ENCODE measurements at regions not wholly inside any gene's neighbourhood (a gene's known extent, or its start where the extent isn't known, plus 50 kb on each side); places are given as distances from the start of the nearest gene placed in this dataset.
"Not testable (repeated sequence)": the region's sequence is repeated elsewhere in the genome, so short reads cannot be mapped to it uniquely, and the experiment has no call there.

GRCh38 chr2:186922316-186922715 lies 73.3 kb upstream of the ZSWIM2 start:
- H3K27me3 ChIP-seq (ENCODE audit: control insufficient read depth, insufficient read depth, low read length); H4K20me1 ChIP-seq (ENCODE audit: insufficient read depth, low read length); ATAC-seq (ENCODE audit: low read depth); dilution Hi-C loops (cut with HindIII; ENCODE audit: low sequenced_read_pairs, unreplicated experiment); H3K4me3 ChIP-seq (ENCODE audit: insufficient read depth, low read depth, low read length); H3K56ac ChIP-seq (ENCODE audit: extremely low read depth, insufficient read depth, low read length); H3K27ac ChIP-seq (ENCODE audit: insufficient read depth, low read length); H2BK120ac ChIP-seq (ENCODE audit: low read depth, low read length); H4K5ac ChIP-seq (ENCODE audit: low read depth, low read length); H2AK5ac ChIP-seq (ENCODE audit: low read depth, low read length); H2BK20ac ChIP-seq (ENCODE audit: low read depth, low read length); in situ Hi-C loops (cut with MboI; ENCODE audit: low sequenced_read_pairs); H3K14ac ChIP-seq (replicated peaks; ENCODE audit: low read depth, low read length); H2AK9ac ChIP-seq (replicated peaks; ENCODE audit: low read depth, low read length, poor library complexity); BruUV-seq (replicated peaks); H3K9ac ChIP-seq (ENCODE audit: low read depth, low read length); H3K9me1 ChIP-seq (ENCODE audit: insufficient read depth, low read length); H3K18ac ChIP-seq (ENCODE audit: low read depth, low read length); H2AFZ ChIP-seq (replicated peaks; ENCODE audit: low read length, poor library complexity); H3K4ac ChIP-seq (ENCODE audit: low read depth, low read length); H4K8ac ChIP-seq (ENCODE audit: low read depth in 2 of 2, low read length in 2 of 2); H3K9me3 ChIP-seq (ENCODE audit: control insufficient read depth, insufficient read depth, low read length); H3K4me1 ChIP-seq (ENCODE audit: control insufficient read depth, insufficient read depth, low read length); H3K79me1 ChIP-seq (ENCODE audit: low read depth in 1 of 2, low read length in 2 of 2); H2BK5ac ChIP-seq (ENCODE audit: low read depth, low read length, poor library complexity, severe bottlenecking); DNase-seq; H2BK15ac ChIP-seq (ENCODE audit: low read depth, low read length); H3K4me2 ChIP-seq (ENCODE audit: low read depth, low read length); H3K36me3 ChIP-seq (ENCODE audit: control insufficient read depth, insufficient read depth, low read length); H3K23ac ChIP-seq (ENCODE audit: low read depth, low read length); POLR2A ChIA-PET (ENCODE audit: unreplicated experiment); H4K91ac ChIP-seq (ENCODE audit: insufficient read depth, low read depth, low read length); intact Hi-C loops (cut with micrococcal nuclease): not testable (repeated sequence)
- CTCF ChIA-PET: interaction anchor here (1.0 kb wide), 1 partner anchor 9 kb away, joined by 3 read pairs; no protein-coding TSS in a partner anchor
- WGBS, 2 experiments (ENCODE audit: extremely low coverage in 2 of 2, insufficient read length in 1 of 2): no CpG with 5 or more reads among the region's 3 CpGs
